Activated CD8-positive, alpha-beta memory T cell treated with anti-CD3 and anti-CD28 coated beads for 4 hours (primary cell): ENCODE measurements at regions not wholly inside any gene's neighbourhood (a gene's known extent, or its start where the extent isn't known, plus 50 kb on each side); places are given as distances from the start of the nearest gene placed in this dataset.

ENCODE experiments used
- DNase-seq, 2 donors: peaks; one replicate each; pipeline ENCODE4 v3.0.0-alpha.2; 2020; ENCODE audit warnings: low read depth in 2 of 2

- DNase-seq: no peak
Measured at GRCh38 chr2:81942876-81943275, 1638.3 kb upstream of the LRRTM1 start.

GRCh38 chr2:81942136-81942680 is 1637.7 kb upstream of the LRRTM1 start:
- DNase-seq: no peak

GRCh38 chr2:81940266-81940955 is 1635.9 kb upstream of the LRRTM1 start:
- DNase-seq: no peak

GRCh38 chr2:81937944-81938343 is 1633.4 kb upstream of the LRRTM1 start:
- DNase-seq: no peak

- DNase-seq: no peak
Measured at GRCh38 chr2:81903534-81903933, 1599.0 kb upstream of the LRRTM1 start.

- no peak for DNase-seq
Measured at GRCh38 chr2:81901017-81901416, 1596.5 kb upstream of the LRRTM1 start.

GRCh38 chr2:81895620-81896250 is 1591.2 kb upstream of the LRRTM1 start:
- no peak for DNase-seq

GRCh38 chr2:81894451-81894990 is 1590.0 kb upstream of the LRRTM1 start:
- no peak for DNase-seq

GRCh38 chr2:81876624-81877023 is 1572.1 kb upstream of the LRRTM1 start:
- no peak for DNase-seq

- no peak for DNase-seq
Measured at GRCh38 chr2:81872006-81872405, 1567.5 kb upstream of the LRRTM1 start.

- DNase-seq: no peak
Measured at GRCh38 chr2:81870119-81870518, 1565.6 kb upstream of the LRRTM1 start.

- no peak for DNase-seq
Measured at GRCh38 chr2:81858998-81859397, 1554.4 kb upstream of the LRRTM1 start.

GRCh38 chr2:81853341-81853740 is 1548.8 kb upstream of the LRRTM1 start:
- DNase-seq: no peak

GRCh38 chr2:81852651-81853050 is 1548.1 kb upstream of the LRRTM1 start:
- no peak for DNase-seq

- no peak for DNase-seq
Measured at GRCh38 chr2:81839780-81840179, 1535.2 kb upstream of the LRRTM1 start.

- DNase-seq: no peak
Measured at GRCh38 chr2:81835321-81836000, 1530.9 kb upstream of the LRRTM1 start.

- no peak for DNase-seq
Measured at GRCh38 chr2:81786811-81787210, 1482.3 kb upstream of the LRRTM1 start.

GRCh38 chr2:81767187-81767912 is 1462.8 kb upstream of the LRRTM1 start:
- DNase-seq: no peak

GRCh38 chr2:81747481-81748070 is 1443.0 kb upstream of the LRRTM1 start:
- no peak for DNase-seq

- no peak for DNase-seq
Measured at GRCh38 chr2:81739966-81740365, 1435.4 kb upstream of the LRRTM1 start.

- no peak for DNase-seq
Measured at GRCh38 chr2:81734981-81735380, 1430.4 kb upstream of the LRRTM1 start.
